Lower lobe of right lung (tissue), 2 donors: ENCODE measurements at regions not wholly inside any gene's neighbourhood (a gene's known extent, or its start where the extent isn't known, plus 50 kb on each side); places are given as distances from the start of the nearest gene placed in this dataset.

Source experiments
- ATAC-seq, 2 donors: fragments of 200-7000 bp; cut with Tn5 transposase; one replicate each; pipeline ENCODE4 v1.9.1; 2020 to 2022; ENCODE audit warnings: mild to moderate bottlenecking in 2 of 2, moderate library complexity in 2 of 2
- DNase-seq: peaks from one replicate; pipeline ENCODE4 v3.0.0-alpha.2; 2020
- H3K27ac ChIP-seq: fragments of 200-600 bp; one replicate; pipeline ENCODE4 v1.8.0; 2022
- H3K27me3 ChIP-seq: fragments of 200-600 bp; one replicate; pipeline ENCODE4 v1.8.0; 2022; ENCODE audit warnings: low read depth
- H3K36me3 ChIP-seq: fragments of 200-600 bp; one replicate; pipeline ENCODE4 v1.8.0; 2022; ENCODE audit warnings: mild to moderate bottlenecking
- H3K4me1 ChIP-seq: fragments of 200-600 bp; one replicate; pipeline ENCODE4 v1.8.0; 2022
- H3K4me3 ChIP-seq: fragments of 200-600 bp; one replicate; pipeline ENCODE4 v1.8.0; 2022; ENCODE audit warnings: mild to moderate bottlenecking
- H3K9me3 ChIP-seq: fragments of 200-600 bp; one replicate; pipeline ENCODE4 v1.8.0; 2022
- CTCF ChIP-seq: fragments of 200-600 bp; IDR thresholded peaks from one replicate; pipeline ENCODE4 v1.8.0; 2022; ENCODE audit warnings: antibody characterized with exemption, mild to moderate bottlenecking
- intact Hi-C: fragments of 100-400 bp; cut with DNase I; formaldehyde crosslinking; loops from one replicate; pipeline ENCODE4 v1.11.0; 2022
- donor health status: DM: no; HTN: yes; CAD: no; lungs with severe emphysema.

- TF ChIP-seq CTCF = no peak
- Histone ChIP-seq H3K27me3 (no peaks in the 10 kb centered on the region), H3K27ac (no peak overlapping the region), H3K4me3 (no peak overlapping the region), H3K9me3 (no peaks in the 10 kb centered on the region), H3K36me3 (no peaks in the 10 kb centered on the region), H3K4me1 (no peaks in the 10 kb centered on the region)
- no peak for DNase-seq
- ATAC-seq = no peak
- intact Hi-C loops = no loop called here
Observed at GRCh38 chr4:181745933-181746625, 497.1 kb upstream of the TENM3 start.

- DNase-seq = no peak
- Histone ChIP-seq H3K36me3 (no peaks in the 10 kb centered on the region), H3K4me1 (no peaks in the 10 kb centered on the region), H3K27me3 (no peaks in the 10 kb centered on the region), H3K4me3 (no peak overlapping the region), H3K27ac (no peak overlapping the region), H3K9me3 (no peaks in the 10 kb centered on the region)
- intact Hi-C loops = no loop called here
- no peak for ATAC-seq
- no peak for TF ChIP-seq CTCF
Observed at GRCh38 chr4:181748581-181748980, 494.6 kb upstream of the TENM3 start.

GRCh38 chr4:181752516-181752915 lies 490.7 kb upstream of the TENM3 start:
- no peak for TF ChIP-seq CTCF
- Histone ChIP-seq H3K27ac (no peak overlapping the region), H3K36me3 (no peaks in the 10 kb centered on the region), H3K4me3 (no peak overlapping the region), H3K9me3 (no peaks in the 10 kb centered on the region), H3K27me3 (no peaks in the 10 kb centered on the region), H3K4me1 (no peaks in the 10 kb centered on the region)
- intact Hi-C loops = no loop called here
- DNase-seq (no peak), ATAC-seq (no peak)

- Histone ChIP-seq H3K4me1 (no peaks in the 10 kb centered on the region), H3K27me3 (no peaks in the 10 kb centered on the region), H3K4me3 (no peak overlapping the region), H3K36me3 (no peaks in the 10 kb centered on the region), H3K27ac (no peak overlapping the region), H3K9me3 (no peaks in the 10 kb centered on the region)
- TF ChIP-seq CTCF = no peak
- DNase-seq (no peak), ATAC-seq (no peak)
- intact Hi-C loops = no loop called here
Observed at GRCh38 chr4:181753207-181753606, 490.0 kb upstream of the TENM3 start.

- no peaks in the 10 kb centered on the region for H3K27me3 ChIP-seq
- H3K4me3 ChIP-seq = no peak overlapping the region
- H3K4me1 ChIP-seq = no peaks in the 10 kb centered on the region
- no peaks in the 10 kb centered on the region for H3K36me3 ChIP-seq
- no peak overlapping the region for H3K27ac ChIP-seq
- H3K9me3 ChIP-seq = no peaks in the 10 kb centered on the region
- no peak for ATAC-seq
- no peak for TF ChIP-seq CTCF
- DNase-seq = no peak
- intact Hi-C loops = no loop called here
Observed at GRCh38 chr4:181755846-181756245, 487.4 kb upstream of the TENM3 start.
